Left lobe of liver (tissue), 2 donors: ENCODE measurements at regions not wholly inside any gene's neighbourhood (a gene's known extent, or its start where the extent isn't known, plus 50 kb on each side); places are given as distances from the start of the nearest gene placed in this dataset.

Experiments
- ATAC-seq: fragments of 200-7000 bp; cut with Tn5 transposase; one replicate; pipeline ENCODE4 v1.9.1; 2020; ENCODE audit warnings: mild to moderate bottlenecking, moderate library complexity
- DNase-seq: peaks from one replicate; pipeline ENCODE4 v3.0.0-alpha.2; 2020; ENCODE audit warnings: low spot score
- donor health status: DM: no; HTN: no; CAD: no; lungs with moderate emphysema.
- donor health status: DM: no; HTN: yes; CAD: no.

GRCh38 chr14:86513056-86513455 lies 983.1 kb downstream of the FLRT2 start:
- DNase-seq (no peak), ATAC-seq (no peak)

GRCh38 chr14:86510491-86510890 lies 980.5 kb downstream of the FLRT2 start:
- no peak for DNase-seq
- ATAC-seq = no peak

- ATAC-seq = no peak
Observed at GRCh38 chr14:86505808-86506207, 975.9 kb downstream of the FLRT2 start.

GRCh38 chr14:86501611-86502010 lies 971.7 kb downstream of the FLRT2 start:
- no peak for DNase-seq
- ATAC-seq = no peak

More at GRCh38 chr14:86505808-86506207, 975.9 kb downstream of the FLRT2 start:
- no peak for DNase-seq

GRCh38 chr14:86491743-86492142 lies 961.8 kb downstream of the FLRT2 start:
- ATAC-seq = no peak
- no peak for DNase-seq

- DNase-seq (no peak), ATAC-seq (no peak)
Observed at GRCh38 chr14:86481104-86481503, 951.2 kb downstream of the FLRT2 start.

GRCh38 chr14:86464341-86464740 lies 934.4 kb downstream of the FLRT2 start:
- no peak for DNase-seq
- ATAC-seq = no peak

GRCh38 chr14:86462193-86462753 lies 932.3 kb downstream of the FLRT2 start:
- DNase-seq (no peak), ATAC-seq (peak; percentile 93)

- ATAC-seq = no peak
- DNase-seq = no peak
Observed at GRCh38 chr14:86457481-86458135, 927.7 kb downstream of the FLRT2 start.

- DNase-seq (no peak), ATAC-seq (no peak)
Observed at GRCh38 chr14:86450085-86450484, 920.1 kb downstream of the FLRT2 start.

GRCh38 chr14:86442135-86442534 lies 912.2 kb downstream of the FLRT2 start:
- DNase-seq (no peak), ATAC-seq (no peak)

GRCh38 chr14:86430853-86431252 lies 900.9 kb downstream of the FLRT2 start:
- no peak for ATAC-seq
- no peak for DNase-seq

- DNase-seq = no peak
- ATAC-seq = no peak
Observed at GRCh38 chr14:86423214-86423613, 893.3 kb downstream of the FLRT2 start.

- no peak for ATAC-seq
- DNase-seq = no peak
Observed at GRCh38 chr14:86420131-86420530, 890.2 kb downstream of the FLRT2 start.

- ATAC-seq (no peak), DNase-seq (no peak)
Observed at GRCh38 chr14:86414146-86414545, 884.2 kb downstream of the FLRT2 start.

GRCh38 chr14:86404989-86405649 lies 875.2 kb downstream of the FLRT2 start:
- no peak for ATAC-seq
- DNase-seq = no peak

GRCh38 chr14:86404425-86404824 lies 874.5 kb downstream of the FLRT2 start:
- ATAC-seq = no peak
- no peak for DNase-seq

- ATAC-seq = no peak
Observed at GRCh38 chr14:86402545-86402944, 872.6 kb downstream of the FLRT2 start.

GRCh38 chr14:86391085-86391484 lies 861.1 kb downstream of the FLRT2 start:
- DNase-seq = no peak
- ATAC-seq = no peak

More at GRCh38 chr14:86402545-86402944, 872.6 kb downstream of the FLRT2 start:
- DNase-seq = no peak

- no peak for DNase-seq
- no peak for ATAC-seq
Observed at GRCh38 chr14:86388216-86388615, 858.3 kb downstream of the FLRT2 start.

GRCh38 chr14:86373886-86374285 lies 843.9 kb downstream of the FLRT2 start:
- ATAC-seq (no peak), DNase-seq (no peak)

GRCh38 chr14:86372402-86372801 lies 842.5 kb downstream of the FLRT2 start:
- no peak for DNase-seq
- ATAC-seq = no peak
